ENCODE measurements at regions not wholly inside any gene's neighbourhood (a gene's known extent, or its start where the extent isn't known, plus 50 kb on each side); places are given as distances from the start of the nearest gene placed in this dataset.

- TF ChIP-seq USF2 (CRISPR knock-in tag; IDR thresholded peaks at IDR 0.05) = no peak
- no peak for TF ChIP-seq ATF6 (CRISPR knock-in tag; IDR thresholded peaks at IDR 0.05)
Measured at GRCh38 chr4:46484881-46485280, 95.0 kb upstream of the GABRA2 start.

All from WTC11 (cell line).